ENCODE measurements at regions not wholly inside any gene's neighbourhood (a gene's known extent, or its start where the extent isn't known, plus 50 kb on each side); places are given as distances from the start of the nearest gene placed in this dataset.

DNA sequence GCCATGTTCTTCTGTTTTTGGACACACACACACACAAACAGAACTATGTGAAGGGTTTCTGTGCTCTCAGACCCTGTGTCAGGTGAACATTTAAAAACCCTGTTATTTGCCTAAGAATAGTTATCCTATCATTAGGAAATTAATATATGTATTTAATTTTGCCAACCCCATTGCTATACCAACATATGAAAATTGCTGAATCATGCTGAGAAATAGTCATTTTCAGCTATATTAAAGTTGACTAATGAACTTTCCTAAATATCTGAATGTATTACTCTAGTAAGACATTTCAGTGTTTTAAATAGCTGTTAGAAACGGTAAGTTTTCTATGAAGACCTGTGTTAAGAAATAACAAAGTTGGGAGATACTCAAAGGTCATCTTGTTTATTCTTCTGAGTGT is 596.9 kb upstream of the GRM7 start:
- TF ChIP-seq, protein P1, sequence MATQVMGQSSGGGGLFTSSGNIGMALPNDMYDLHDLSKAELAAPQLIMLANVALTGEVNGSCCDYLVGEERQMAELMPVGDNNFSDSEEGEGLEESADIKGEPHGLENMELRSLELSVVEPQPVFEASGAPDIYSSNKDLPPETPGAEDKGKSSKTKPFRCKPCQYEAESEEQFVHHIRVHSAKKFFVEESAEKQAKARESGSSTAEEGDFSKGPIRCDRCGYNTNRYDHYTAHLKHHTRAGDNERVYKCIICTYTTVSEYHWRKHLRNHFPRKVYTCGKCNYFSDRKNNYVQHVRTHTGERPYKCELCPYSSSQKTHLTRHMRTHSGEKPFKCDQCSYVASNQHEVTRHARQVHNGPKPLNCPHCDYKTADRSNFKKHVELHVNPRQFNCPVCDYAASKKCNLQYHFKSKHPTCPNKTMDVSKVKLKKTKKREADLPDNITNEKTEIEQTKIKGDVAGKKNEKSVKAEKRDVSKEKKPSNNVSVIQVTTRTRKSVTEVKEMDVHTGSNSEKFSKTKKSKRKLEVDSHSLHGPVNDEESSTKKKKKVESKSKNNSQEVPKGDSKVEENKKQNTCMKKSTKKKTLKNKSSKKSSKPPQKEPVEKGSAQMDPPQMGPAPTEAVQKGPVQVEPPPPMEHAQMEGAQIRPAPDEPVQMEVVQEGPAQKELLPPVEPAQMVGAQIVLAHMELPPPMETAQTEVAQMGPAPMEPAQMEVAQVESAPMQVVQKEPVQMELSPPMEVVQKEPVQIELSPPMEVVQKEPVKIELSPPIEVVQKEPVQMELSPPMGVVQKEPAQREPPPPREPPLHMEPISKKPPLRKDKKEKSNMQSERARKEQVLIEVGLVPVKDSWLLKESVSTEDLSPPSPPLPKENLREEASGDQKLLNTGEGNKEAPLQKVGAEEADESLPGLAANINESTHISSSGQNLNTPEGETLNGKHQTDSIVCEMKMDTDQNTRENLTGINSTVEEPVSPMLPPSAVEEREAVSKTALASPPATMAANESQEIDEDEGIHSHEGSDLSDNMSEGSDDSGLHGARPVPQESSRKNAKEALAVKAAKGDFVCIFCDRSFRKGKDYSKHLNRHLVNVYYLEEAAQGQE (IDR thresholded peaks at IDR 0.05; ENCODE audit: borderline replicate concordance): no peak
- TF ChIP-seq, protein P2, sequence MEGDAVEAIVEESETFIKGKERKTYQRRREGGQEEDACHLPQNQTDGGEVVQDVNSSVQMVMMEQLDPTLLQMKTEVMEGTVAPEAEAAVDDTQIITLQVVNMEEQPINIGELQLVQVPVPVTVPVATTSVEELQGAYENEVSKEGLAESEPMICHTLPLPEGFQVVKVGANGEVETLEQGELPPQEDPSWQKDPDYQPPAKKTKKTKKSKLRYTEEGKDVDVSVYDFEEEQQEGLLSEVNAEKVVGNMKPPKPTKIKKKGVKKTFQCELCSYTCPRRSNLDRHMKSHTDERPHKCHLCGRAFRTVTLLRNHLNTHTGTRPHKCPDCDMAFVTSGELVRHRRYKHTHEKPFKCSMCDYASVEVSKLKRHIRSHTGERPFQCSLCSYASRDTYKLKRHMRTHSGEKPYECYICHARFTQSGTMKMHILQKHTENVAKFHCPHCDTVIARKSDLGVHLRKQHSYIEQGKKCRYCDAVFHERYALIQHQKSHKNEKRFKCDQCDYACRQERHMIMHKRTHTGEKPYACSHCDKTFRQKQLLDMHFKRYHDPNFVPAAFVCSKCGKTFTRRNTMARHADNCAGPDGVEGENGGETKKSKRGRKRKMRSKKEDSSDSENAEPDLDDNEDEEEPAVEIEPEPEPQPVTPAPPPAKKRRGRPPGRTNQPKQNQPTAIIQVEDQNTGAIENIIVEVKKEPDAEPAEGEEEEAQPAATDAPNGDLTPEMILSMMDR (IDR thresholded peaks at IDR 0.05; ENCODE audit: poor library complexity, severe bottlenecking): no peak
- no peak for TF ChIP-seq POLR2AphosphoS5 (IDR thresholded peaks at IDR 0.05)
- TF ChIP-seq EP300 (conservative IDR thresholded peaks at IDR 0.05; ENCODE audit: poor library complexity, severe bottlenecking): no peak
- no peak for TF ChIP-seq EZH2 (IDR thresholded peaks at IDR 0.05; ENCODE audit: borderline replicate concordance, insufficient read depth, low read length, poor library complexity, severe bottlenecking)
